ENCODE measurements at regions not wholly inside any gene's neighbourhood (a gene's known extent, or its start where the extent isn't known, plus 50 kb on each side); places are given as distances from the start of the nearest gene placed in this dataset.

DNA sequence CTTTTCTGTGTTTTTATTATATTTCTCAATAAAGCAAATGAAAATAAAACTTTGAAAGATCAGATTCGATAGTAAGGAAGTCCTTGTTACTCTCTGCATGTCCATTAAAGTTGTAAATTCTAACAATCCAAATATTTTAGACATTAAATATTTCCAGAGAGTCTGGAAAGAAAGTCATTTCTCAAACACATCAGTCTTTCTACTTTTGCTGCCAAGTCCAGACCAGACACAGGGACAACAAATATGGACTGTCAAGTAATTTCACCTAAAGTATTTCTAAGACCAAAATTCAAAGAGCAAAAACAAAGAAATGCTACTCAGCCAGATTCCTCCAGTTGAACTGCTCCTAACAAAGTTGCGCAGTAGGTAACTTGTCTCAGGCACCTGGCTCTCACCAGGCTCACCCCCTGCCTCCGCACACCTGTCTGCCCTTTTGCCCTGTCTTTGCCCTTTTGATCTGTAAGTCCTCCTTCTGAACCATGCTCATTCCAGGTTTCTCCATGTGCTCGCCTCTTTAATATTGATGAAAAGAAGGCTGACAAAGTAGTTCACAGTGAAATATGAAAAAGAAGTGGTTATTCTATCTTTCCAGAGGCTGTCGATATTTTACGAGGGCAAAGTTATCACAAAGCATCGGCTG is 300.5 kb downstream of the C7orf25 start:
- H3K4me1 Mint-ChIP-seq, result peaks cover 16% of the 10 kb centered on the region
- TF ChIP-seq, protein P1, sequence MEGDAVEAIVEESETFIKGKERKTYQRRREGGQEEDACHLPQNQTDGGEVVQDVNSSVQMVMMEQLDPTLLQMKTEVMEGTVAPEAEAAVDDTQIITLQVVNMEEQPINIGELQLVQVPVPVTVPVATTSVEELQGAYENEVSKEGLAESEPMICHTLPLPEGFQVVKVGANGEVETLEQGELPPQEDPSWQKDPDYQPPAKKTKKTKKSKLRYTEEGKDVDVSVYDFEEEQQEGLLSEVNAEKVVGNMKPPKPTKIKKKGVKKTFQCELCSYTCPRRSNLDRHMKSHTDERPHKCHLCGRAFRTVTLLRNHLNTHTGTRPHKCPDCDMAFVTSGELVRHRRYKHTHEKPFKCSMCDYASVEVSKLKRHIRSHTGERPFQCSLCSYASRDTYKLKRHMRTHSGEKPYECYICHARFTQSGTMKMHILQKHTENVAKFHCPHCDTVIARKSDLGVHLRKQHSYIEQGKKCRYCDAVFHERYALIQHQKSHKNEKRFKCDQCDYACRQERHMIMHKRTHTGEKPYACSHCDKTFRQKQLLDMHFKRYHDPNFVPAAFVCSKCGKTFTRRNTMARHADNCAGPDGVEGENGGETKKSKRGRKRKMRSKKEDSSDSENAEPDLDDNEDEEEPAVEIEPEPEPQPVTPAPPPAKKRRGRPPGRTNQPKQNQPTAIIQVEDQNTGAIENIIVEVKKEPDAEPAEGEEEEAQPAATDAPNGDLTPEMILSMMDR (IDR thresholded peaks at IDR 0.05; ENCODE audit: unreplicated experiment in 3 of 3), result no peak
- H3K27ac Mint-ChIP-seq, result peak overlapping the region in 1 of 3 experiments; percentile 11
- no peak overlapping the region for H3K4me3 Mint-ChIP-seq
- no peaks in the 10 kb centered on the region for H3K9me3 Mint-ChIP-seq
- H3K27me3 Mint-ChIP-seq (ENCODE audit: low read depth), result no peaks in the 10 kb centered on the region
- no peaks in the 10 kb centered on the region for H3K36me3 Mint-ChIP-seq (ENCODE audit: low read depth)

DNA sequence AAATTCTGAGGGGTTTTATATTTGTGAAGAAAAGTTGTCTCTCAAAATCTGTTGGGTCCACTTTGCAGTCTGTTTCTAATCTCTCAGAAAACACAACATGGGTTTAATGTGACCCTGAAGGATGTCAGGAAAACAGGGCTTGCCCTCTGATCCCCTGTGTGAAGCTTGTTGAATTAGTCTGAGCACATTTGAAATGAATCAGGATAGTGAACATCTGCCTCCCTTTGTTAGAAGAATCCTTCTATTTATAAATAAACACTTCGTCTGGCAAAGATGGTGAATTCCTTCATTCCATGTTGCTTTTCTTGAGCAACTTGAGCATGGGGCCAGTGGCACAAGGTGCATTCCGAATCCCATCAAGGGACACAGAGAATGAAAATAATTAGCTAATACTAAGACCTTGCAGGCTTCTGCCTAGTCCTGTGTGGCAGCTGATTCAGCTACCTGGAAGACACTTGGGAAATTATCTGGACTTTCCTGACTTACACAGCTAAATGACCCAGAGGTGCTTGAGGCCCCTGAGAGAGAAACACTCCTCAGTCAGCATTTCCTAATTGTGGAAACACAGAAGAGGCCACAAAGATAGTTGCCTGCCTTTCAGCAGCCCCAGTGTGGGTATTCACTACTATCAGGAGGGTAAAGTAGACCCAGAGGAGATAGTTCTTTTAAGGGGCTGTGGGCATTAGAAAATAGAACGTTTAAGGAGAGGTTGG is 305.5 kb downstream of the C7orf25 start:
- H3K9me3 Mint-ChIP-seq, result no peaks in the 10 kb centered on the region
- H3K4me1 Mint-ChIP-seq, result peaks cover 18% of the 10 kb centered on the region
- peak overlapping the region; percentile 6 to 39 (median 12) for H3K27ac Mint-ChIP-seq
- no peak overlapping the region for H3K4me3 Mint-ChIP-seq
- no peaks in the 10 kb centered on the region for H3K36me3 Mint-ChIP-seq (ENCODE audit: low read depth)
- H3K27me3 Mint-ChIP-seq (ENCODE audit: low read depth), result peaks cover 3% of the 10 kb centered on the region
- TF ChIP-seq, protein P1 (IDR thresholded peaks at IDR 0.05; ENCODE audit: unreplicated experiment in 3 of 3), result no peak

DNA sequence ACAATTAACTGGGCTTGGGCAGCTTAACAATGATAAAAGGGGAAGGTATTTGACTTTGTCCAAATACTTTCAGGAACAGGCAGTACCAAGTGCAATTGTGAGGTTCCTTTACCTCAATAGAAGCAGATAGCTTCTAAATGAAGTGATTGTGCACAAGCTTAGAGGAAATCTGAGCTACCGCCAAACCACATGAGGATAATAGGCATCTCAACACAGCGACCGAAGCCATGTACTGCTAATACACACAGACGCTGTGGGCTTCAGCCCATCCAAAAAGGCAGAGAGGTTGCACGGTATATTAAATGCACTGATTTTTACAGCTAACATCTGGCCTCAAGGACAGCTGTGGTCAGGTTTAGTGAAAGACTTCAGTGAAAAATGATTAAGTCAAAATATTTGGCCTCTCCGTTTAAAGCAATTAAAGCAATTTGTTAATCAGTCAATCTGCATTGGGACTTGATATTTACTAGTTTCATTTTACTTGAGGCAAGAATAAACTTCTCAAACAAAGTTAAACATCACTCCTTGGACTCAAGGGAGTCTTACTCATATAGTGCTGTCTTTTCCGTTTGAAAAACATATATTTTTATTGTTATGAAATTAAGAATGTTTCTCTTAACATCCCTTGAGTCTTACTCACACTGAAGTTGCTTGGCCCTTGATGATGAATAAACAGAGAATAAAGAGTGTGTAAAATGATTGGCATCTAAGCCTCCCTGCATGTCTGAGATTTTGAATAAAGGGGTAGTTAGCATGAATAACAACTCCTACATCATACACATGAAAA is 306.3 kb downstream of the C7orf25 start:
- H3K27ac Mint-ChIP-seq, result peak overlapping the region; percentile 6 to 39 (median 12)
- no peaks in the 10 kb centered on the region for H3K36me3 Mint-ChIP-seq (ENCODE audit: low read depth)
- H3K9me3 Mint-ChIP-seq, result no peaks in the 10 kb centered on the region
- peaks cover 3% of the 10 kb centered on the region for H3K27me3 Mint-ChIP-seq (ENCODE audit: low read depth)
- TF ChIP-seq, protein P1 (IDR thresholded peaks at IDR 0.05; ENCODE audit: unreplicated experiment in 3 of 3), result no peak
- H3K4me1 Mint-ChIP-seq, result peaks cover 18% of the 10 kb centered on the region
- no peak overlapping the region for H3K4me3 Mint-ChIP-seq

DNA sequence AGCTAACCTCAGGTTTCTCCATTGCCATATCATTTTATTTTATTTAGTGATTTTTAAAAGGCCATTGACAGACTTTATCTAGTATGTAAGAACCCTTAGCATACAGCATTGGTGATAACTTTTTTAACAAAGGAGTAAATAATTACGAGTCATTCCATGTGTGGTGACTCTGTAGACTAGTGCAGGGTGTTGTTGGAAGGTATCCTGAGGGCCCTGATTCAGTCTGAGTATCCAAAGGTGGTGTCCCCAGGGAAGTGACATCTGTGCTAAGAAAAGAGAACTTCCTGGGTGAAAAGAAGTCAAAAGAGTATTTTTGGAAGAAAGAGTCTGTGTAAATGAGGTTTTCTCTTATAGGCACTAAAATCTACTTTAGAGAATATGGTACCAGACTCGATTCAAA is 308.4 kb downstream of the C7orf25 start:
- TF ChIP-seq, protein P1 (IDR thresholded peaks at IDR 0.05; ENCODE audit: unreplicated experiment in 3 of 3), result no peak
- H3K27ac Mint-ChIP-seq, result no peak overlapping the region
- H3K27me3 Mint-ChIP-seq (ENCODE audit: low read depth), result peaks cover 3% of the 10 kb centered on the region
- peaks cover 18% of the 10 kb centered on the region for H3K4me1 Mint-ChIP-seq
- no peaks in the 10 kb centered on the region for H3K36me3 Mint-ChIP-seq (ENCODE audit: low read depth)
- no peak overlapping the region for H3K4me3 Mint-ChIP-seq
- no peaks in the 10 kb centered on the region for H3K9me3 Mint-ChIP-seq

DNA sequence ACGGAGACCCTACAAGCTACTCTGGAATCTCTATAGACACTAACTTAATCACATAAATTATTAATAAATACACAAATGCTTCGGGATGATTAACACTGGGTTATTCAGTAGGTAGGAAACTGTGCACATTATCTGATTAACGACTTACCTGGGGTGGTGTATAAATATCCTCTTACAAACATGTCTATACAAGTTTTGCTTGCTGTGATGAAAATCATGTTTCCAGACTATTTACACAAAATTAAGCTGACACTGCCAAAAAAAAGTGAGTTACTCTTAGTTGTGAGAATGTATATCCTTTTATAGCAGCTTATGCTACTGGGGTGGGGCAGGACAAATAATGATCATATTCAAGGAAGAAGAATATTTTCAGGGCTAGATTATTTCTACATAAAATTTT is 314.6 kb downstream of the C7orf25 start:
- Mint-ChIP-seq H3K4me3 (no peak overlapping the region), H3K9me3 (peaks cover 6% of the 10 kb centered on the region), H3K27me3 (ENCODE audit: low read depth) (peaks cover 3% of the 10 kb centered on the region), H3K27ac (no peak overlapping the region), H3K36me3 (ENCODE audit: low read depth) (no peaks in the 10 kb centered on the region), H3K4me1 (no peaks in the 10 kb centered on the region)
- TF ChIP-seq, protein P1 (IDR thresholded peaks at IDR 0.05; ENCODE audit: unreplicated experiment in 3 of 3), result no peak

All from nephron (organoid).